ENCODE measurements at regions not wholly inside any gene's neighbourhood (a gene's known extent, or its start where the extent isn't known, plus 50 kb on each side); places are given as distances from the start of the nearest gene placed in this dataset.
"Not testable (repeated sequence)": the region's sequence is repeated elsewhere in the genome, so short reads cannot be mapped to it uniquely, and the experiment has no call there.

DNA sequence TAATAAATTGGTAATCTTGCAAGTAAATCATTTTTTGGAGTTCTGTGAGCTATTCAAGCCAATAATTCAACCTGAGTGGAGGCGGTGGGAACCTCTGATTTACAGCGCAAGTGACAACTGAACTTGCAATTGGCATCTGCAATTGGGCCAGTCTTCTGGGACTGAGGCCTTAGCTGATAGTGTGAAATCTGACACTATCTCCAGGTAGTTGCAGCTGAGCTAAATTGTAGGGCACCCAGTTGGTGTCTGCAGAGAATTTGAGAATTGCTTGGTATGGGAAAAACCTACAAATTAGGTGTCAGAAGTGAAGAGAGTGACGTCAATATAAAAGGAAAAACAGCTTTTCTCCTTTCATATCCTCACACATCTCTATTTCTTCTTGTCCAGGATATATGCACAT, 1633.6 kb upstream of the GOT2 start:
- no peak for DNase-seq (ENCODE audit: low read depth in 2 of 2)
- H3K4me3 ChIP-seq (replicated peaks in 1 of 2; ENCODE audit: low read depth in 2 of 2, low read length in 2 of 2), result no peak overlapping the region
- TF ChIP-seq, protein P1, sequence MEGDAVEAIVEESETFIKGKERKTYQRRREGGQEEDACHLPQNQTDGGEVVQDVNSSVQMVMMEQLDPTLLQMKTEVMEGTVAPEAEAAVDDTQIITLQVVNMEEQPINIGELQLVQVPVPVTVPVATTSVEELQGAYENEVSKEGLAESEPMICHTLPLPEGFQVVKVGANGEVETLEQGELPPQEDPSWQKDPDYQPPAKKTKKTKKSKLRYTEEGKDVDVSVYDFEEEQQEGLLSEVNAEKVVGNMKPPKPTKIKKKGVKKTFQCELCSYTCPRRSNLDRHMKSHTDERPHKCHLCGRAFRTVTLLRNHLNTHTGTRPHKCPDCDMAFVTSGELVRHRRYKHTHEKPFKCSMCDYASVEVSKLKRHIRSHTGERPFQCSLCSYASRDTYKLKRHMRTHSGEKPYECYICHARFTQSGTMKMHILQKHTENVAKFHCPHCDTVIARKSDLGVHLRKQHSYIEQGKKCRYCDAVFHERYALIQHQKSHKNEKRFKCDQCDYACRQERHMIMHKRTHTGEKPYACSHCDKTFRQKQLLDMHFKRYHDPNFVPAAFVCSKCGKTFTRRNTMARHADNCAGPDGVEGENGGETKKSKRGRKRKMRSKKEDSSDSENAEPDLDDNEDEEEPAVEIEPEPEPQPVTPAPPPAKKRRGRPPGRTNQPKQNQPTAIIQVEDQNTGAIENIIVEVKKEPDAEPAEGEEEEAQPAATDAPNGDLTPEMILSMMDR (IDR thresholded peaks at IDR 0.05; ENCODE audit: low read depth, low read length), result no peak

DNA sequence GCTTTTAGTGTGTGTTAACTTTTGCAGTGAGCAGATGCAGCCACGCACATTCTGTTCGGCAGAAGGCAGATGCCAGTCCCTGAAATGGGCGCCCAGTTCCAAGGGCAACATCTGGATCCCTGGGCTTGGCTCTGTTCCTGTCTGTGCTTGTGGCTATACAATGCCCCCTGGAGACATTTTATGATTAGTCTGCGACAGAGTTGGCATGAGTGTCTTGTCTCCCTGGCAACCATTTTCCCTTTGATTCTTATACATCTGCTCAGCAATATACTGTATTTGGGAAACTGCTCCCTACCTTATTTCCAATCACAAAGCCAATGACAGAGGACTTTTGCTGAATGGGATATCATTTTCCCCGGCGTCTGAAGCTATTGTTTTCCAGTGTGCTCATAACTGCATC, 1629.5 kb upstream of the GOT2 start:
- no peak for DNase-seq (ENCODE audit: low read depth in 2 of 2)
- no peak overlapping the region for H3K4me3 ChIP-seq (replicated peaks in 1 of 2; ENCODE audit: low read depth in 2 of 2, low read length in 2 of 2)
- TF ChIP-seq, protein P1 (IDR thresholded peaks at IDR 0.05; ENCODE audit: low read depth, low read length), result no peak

DNA sequence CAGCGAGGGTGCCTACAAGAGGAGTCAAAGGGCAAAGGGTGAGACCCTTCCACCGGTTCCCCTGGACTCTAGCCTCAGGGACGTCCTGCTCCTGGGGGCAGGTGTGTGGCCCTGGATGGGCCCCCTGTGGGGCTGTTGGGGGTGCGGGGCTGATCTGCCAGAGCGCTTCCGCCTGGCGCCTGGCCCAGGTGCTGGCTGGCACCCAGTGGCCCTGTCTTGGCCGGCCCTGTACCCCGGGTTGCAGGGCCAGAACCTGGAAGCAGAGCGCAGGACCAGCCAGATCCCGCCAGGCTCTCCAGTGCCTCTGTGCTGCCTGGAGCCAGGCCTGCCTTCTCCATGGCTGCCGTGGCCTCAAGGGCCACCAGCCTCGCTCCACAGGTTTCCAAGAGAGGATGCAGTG, 1625.8 kb upstream of the GOT2 start:
- not testable (repeated sequence) for H3K4me3 ChIP-seq (replicated peaks in 1 of 2; ENCODE audit: low read depth in 2 of 2, low read length in 2 of 2); DNase-seq (ENCODE audit: low read depth in 2 of 2)

GRCh38 chr16:60359412-60359811, 1625.3 kb upstream of the GOT2 start:
- DNase-seq (ENCODE audit: low read depth in 2 of 2), result not testable (repeated sequence)

GRCh38 chr16:60357876-60358522, 1623.9 kb upstream of the GOT2 start:
- not testable (repeated sequence) for H3K4me3 ChIP-seq (replicated peaks in 1 of 2; ENCODE audit: low read depth in 2 of 2, low read length in 2 of 2); DNase-seq (ENCODE audit: low read depth in 2 of 2)

More at GRCh38 chr16:60359412-60359811, 1625.3 kb upstream of the GOT2 start:
- not testable (repeated sequence) for H3K4me3 ChIP-seq (replicated peaks in 1 of 2; ENCODE audit: low read depth in 2 of 2, low read length in 2 of 2)

DNA sequence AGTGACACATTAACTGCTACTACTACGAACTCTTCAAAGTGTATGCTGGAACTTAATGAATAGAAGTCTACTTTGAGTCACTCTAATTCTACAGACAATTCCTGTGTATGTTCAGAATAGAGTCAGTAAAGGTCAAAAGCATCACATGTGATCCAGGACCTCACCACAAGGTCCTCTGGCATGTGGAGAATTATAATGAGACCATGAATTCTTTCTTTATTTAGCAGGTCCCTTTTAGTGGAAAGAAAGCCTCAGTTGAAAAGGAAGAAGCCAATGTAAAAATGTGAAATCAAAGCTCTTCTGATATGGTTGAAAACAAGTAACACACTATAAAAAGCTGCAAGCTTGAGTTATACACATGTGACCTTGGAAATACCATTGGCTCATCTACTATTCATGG, 1612.1 kb upstream of the GOT2 start:
- H3K4me3 ChIP-seq (replicated peaks in 1 of 2; ENCODE audit: low read depth in 2 of 2, low read length in 2 of 2), result no peak overlapping the region
- DNase-seq (ENCODE audit: low read depth in 2 of 2), result no peak
- TF ChIP-seq, protein P1 (IDR thresholded peaks at IDR 0.05; ENCODE audit: low read depth, low read length), result no peak

- TF ChIP-seq, protein P1 (IDR thresholded peaks at IDR 0.05; ENCODE audit: low read depth, low read length), result no peak
- DNase-seq (ENCODE audit: low read depth in 2 of 2), result no peak
- no peak overlapping the region for H3K4me3 ChIP-seq (replicated peaks in 1 of 2; ENCODE audit: low read depth in 2 of 2, low read length in 2 of 2)
Observed at GRCh38 chr16:60337671-60338070, 1603.6 kb upstream of the GOT2 start.

GRCh38 chr16:60331168-60331567, 1597.1 kb upstream of the GOT2 start:
- no peak for DNase-seq (ENCODE audit: low read depth in 2 of 2)
- H3K4me3 ChIP-seq (replicated peaks in 1 of 2; ENCODE audit: low read depth in 2 of 2, low read length in 2 of 2), result no peak overlapping the region
- TF ChIP-seq, protein P1 (IDR thresholded peaks at IDR 0.05; ENCODE audit: low read depth, low read length), result no peak
